Skeletal muscle cell (primary cell): ENCODE measurements at regions not wholly inside any gene's neighbourhood (a gene's known extent, or its start where the extent isn't known, plus 50 kb on each side); places are given as distances from the start of the nearest gene placed in this dataset.
A peak's percentile ranks its signal among the peaks of the same experiment; 100 is the strongest.
"Not testable (repeated sequence)": the region's sequence is repeated elsewhere in the genome, so short reads cannot be mapped to it uniquely, and the experiment has no call there.

Experiments
- DNase-seq: peaks from one replicate; pipeline ENCODE4 v3.0.0-alpha.2; 2010; ENCODE audit warnings: low read depth
- H3K4me3 ChIP-seq: 2 replicates; pipeline ENCODE4 v1.5.1; 2011; ENCODE audit warnings: low read depth, mild to moderate bottlenecking, control low read depth, low read length, moderate library complexity

GRCh38 chr10:11691319-11691755 lies 50.8 kb upstream of the ECHDC3 start:
- H3K4me3 ChIP-seq: no peak overlapping the region
- DNase-seq: no peak

DNA sequence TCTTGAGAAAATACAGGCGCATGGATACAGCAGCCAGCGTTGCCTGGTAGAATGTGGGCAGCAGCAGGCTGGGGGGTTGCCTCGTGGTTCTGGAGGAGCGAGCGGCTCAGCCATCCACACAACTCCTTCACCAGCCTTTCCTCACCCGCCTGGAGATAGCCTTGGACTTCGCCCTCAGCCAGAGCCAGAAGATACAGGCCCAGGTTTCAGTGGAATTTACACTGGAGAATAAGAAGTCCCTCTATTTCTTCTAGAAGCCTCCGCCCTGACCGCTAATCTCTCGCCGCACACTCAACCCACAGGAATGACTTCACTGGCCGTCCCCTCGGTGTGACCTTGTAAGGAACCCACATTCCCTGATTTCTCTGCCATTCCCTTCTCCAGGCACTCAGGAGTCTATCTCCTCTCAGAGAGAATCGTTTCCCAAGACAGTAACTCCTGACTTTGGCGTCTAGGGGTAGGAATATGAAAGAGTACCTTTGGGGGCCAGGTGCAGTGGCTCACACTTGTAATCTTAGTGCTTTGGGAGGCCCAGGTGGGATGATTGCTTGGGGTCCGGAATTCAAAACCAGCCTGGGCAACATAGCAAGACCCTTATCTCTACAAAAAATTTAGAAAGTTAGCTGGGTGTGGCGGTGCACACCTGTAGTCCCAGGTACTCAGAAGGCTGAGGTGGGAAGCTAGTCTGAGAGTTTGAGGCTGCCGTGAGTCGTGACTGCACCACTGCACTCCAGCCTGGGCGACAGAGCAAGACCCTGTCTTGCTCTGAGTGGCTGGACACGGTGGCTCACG lies 52.0 kb upstream of the ECHDC3 start:
- no peak overlapping the region for H3K4me3 ChIP-seq
- no peak for DNase-seq

DNA sequence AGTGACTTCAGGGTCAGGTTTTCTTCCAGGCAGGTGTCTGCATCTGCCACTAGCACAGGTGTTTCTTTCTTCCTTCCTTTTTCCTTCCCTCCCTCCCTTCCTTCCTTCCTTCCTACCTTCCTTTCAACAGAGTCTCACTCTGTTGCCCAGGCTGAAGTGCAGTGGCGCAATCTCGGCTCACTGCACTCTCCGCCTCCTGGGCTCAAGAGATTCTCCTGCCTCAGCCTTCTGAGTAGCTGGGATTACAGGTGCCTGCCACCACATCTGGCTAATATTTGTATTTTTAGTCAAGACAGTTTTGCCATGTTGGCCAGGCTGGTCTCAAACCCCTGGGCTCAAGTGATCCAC lies 53.8 kb upstream of the ECHDC3 start:
- DNase-seq, H3K4me3 ChIP-seq: not testable (repeated sequence)

DNA sequence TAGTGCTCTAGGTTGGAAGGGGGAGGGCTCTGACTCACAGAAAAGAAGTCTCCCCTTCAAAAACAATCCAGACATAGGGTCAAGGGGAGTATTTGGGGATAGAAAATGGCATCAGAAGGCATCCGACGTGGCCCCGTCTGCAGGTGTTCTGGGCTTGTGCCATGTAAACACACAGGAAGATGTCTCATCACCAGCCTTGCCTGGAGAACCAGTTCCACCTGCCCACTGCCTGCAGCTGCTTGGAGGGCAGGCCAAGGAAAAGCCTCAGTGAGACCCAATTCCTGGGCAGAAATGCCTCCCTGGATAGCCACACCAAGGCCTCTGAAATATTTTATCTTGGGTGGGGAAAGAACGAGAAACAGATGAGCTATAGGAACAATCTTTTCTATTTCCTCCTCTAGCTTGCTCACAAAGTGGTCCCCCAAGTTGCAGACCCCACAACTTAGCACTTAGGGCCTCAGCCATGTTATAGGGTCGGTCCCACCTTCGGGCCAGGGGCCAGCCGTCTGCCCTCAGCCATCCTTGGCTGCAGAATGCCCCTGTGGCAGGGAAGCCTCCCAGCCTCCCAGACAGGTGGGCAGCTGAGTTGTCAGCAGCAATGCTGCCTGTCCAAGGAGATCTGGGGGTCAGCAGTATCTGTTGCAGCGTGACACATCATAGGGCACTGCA lies 54.3 kb upstream of the ECHDC3 start:
- DNase-seq: no peak

DNA sequence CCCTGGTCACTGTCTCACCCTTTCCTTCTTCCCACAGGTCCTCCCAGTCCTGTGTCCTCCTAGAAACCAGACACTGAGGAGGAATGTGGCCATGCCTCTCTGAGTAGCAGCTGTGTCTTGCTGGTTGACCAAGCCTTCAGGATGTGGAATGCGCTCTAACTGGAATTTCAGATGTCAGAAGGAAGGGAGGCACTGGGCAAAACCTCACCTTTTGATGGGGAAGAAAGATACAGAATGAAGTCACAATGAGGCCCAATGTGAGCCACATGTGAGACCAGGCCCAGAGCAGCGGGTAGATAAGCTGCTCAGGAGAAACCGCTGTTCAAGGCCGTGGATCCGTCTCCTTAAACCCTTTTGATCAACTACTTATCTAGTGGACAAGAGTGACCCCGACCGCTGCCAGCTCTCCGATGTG lies 54.8 kb upstream of the ECHDC3 start:
- DNase-seq: no peak
- H3K4me3 ChIP-seq: no peak overlapping the region

More for the DNA sequence above, 54.3 kb upstream of the ECHDC3 start:
- no peak overlapping the region for H3K4me3 ChIP-seq

DNA sequence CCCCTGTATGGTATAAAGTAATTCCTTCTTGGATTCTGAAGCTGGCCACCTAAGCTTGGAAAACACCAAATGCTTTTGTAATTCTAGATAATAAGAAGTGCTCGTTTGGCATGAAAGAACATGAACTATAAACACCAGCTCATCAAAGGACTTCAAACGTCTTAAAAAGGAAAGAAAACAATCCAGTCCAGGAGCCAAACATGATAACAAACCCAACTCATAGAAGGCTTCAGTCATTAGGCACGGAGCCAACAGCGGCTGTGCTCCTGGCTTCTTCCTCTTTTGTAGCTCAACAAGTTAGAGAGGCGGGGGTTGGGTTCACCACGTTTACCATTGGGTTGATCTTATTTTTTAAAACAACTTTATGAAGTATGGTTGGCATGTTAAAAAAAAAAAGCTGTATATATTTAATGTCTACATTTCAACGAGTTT lies 56.4 kb upstream of the ECHDC3 start:
- no peak for DNase-seq
- no peak overlapping the region for H3K4me3 ChIP-seq

DNA sequence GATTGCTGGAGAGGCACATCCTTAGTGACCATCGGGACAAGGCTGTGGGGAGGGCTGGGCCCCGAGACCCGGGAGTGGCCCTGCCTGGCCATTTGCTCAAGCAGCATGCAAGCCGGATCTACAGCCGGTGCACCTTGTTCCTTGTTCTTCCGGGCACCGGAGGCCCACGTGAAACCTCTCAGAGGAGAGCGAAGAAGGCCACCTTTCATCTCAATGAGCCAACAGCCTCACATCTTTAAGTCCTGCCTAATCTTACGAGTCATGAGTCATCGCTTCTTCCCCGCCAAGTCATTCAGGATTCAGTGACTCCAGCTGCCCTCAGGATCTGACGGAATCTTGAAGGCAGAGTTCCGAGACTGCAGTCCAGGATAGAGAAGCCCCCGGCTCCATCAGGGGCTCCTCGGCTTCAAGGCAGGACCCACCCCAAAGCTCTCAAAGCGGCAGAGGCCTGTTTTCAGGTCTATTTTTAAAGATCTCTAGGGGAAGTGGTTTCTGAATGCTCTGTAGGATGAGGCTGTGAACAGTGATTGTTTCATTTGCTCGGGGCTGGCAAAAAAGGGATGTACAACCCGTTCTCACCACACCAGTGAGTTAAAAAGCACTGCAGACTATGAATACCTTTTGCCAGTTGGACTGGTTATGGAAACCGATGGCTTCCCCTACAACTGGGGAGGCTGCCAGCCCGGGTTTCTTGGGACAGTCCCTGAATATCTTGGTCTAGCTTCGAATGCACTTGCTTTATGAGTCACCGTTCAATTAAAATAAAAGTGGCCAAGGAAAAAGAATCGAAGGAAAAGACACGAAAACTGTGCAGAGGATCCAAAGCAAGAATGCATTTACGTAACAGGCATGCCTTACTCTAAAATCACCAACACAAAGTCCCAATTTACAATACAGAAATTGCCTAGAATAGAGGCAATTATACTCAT lies 57.2 kb upstream of the ECHDC3 start:
- H3K4me3 ChIP-seq: peak overlapping the region; percentile 35
- peak; percentile 53 for DNase-seq

DNA sequence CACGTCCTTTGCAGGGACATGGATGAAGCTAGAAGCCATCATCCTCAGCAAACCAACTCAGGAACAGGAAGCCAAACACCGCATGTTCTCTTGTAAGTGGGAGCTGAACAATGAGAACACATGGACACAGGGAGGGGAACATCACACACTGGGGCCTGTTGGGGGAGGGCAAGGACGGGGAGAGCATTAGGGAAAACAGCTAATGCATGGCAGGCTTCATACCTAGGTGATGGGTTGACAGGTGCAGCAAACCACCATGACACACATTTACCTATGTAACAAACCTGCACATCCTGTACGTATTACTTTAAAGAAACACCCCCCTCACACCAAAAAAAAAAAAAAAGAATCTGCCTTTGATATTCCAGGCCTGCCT lies 57.9 kb upstream of the ECHDC3 start:
- not testable (repeated sequence) for H3K4me3 ChIP-seq, DNase-seq

DNA sequence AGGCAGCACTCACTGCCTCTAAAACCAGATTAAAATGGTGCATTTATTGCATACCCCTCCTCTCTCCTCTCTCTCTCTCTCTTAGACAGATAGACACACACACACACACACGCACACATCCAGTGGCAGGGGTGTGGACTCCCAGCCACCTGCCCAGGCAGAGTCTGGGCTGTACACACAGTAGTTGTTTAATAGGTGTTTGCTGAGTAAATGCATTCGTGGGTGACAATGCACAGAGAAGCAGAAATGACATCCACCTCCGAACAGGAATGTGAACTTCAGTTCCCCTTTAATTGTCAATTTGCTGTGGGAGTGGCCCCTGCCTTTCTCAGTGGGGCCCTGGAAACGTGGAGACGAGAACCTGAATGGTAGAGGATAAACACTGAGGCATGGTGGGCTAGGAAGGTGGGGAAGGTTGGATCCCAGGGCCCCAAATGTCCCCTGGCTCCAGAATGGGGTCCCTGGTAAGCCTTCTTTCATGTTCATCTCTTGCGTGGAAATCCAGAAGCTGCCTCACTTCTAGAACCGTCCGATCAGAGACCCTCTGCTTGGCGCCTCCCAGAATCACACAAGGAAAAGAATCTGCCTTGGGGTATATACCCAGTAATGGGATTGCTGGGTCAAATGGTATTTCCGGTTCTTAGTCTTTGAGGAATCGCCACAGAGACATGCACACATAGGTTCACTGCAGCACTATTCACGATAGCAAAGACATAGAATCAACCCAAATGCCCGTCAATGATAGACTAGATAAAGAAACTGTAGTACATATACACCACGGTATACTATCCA lies 58.5 kb upstream of the ECHDC3 start:
- no peak for DNase-seq
- no peak overlapping the region for H3K4me3 ChIP-seq

DNA sequence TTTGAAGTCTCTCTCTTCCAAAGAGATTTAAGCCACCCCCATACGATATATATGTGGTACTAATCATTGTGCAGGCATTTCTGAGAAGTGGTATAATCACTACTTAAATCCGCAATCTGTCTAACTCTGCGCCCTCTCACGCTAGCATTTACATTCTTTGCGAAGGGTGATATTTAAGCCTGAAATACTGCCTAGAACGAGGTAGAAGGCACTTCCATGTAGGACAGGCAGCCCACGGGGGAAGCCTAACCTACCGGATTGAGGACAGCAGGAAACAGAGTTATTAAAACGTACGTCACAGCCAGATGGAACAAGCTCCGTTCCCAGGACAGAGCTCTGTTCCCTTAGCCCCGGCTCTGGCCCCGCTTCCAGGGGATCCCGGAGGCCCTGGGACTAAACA lies 59.3 kb upstream of the ECHDC3 start:
- no peak overlapping the region for H3K4me3 ChIP-seq
- DNase-seq: no peak

- no peak overlapping the region for H3K4me3 ChIP-seq
- DNase-seq: no peak
Measured at GRCh38 chr10:11682267-11682683, 59.9 kb upstream of the ECHDC3 start.

DNA sequence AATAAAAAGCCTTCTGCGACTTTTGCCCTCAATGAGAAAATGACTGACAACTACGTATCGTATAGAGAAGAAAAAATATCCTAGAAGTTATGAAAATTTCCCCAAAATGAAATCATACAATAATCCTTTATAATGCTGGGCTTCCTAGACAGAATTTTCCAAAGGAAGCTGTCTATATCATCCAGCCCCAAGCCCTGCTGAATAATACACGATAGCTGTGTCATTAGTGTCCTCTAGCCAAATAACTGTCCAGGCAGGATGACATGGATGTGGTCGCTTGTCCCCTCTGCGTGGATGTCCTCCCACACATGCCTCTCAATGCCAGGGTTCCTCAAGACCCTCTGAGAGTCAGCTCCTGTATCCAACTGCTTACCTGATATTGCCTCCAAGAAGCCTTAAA lies 61.7 kb upstream of the ECHDC3 start:
- H3K4me3 ChIP-seq: no peak overlapping the region
- no peak for DNase-seq

DNA sequence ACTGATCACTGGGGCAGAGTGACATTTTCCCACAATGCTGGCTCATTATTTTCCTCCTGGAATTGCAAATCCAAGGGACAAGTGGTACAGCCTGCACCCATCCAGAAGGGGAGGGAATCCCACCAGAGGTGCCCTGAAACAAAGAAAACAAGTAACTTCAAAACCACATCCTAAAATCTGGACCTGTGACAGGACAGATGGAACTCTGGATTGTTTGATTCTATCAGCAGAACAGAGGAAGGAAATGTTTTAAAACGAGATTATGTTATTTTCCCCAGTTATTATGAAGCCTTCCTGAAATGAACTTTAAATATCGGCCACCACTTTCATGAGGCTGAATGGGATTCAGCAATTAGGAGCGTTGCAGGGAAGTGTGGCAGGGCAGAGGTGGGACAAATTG lies 62.2 kb upstream of the ECHDC3 start:
- no peak for DNase-seq
- H3K4me3 ChIP-seq: no peak overlapping the region

DNA sequence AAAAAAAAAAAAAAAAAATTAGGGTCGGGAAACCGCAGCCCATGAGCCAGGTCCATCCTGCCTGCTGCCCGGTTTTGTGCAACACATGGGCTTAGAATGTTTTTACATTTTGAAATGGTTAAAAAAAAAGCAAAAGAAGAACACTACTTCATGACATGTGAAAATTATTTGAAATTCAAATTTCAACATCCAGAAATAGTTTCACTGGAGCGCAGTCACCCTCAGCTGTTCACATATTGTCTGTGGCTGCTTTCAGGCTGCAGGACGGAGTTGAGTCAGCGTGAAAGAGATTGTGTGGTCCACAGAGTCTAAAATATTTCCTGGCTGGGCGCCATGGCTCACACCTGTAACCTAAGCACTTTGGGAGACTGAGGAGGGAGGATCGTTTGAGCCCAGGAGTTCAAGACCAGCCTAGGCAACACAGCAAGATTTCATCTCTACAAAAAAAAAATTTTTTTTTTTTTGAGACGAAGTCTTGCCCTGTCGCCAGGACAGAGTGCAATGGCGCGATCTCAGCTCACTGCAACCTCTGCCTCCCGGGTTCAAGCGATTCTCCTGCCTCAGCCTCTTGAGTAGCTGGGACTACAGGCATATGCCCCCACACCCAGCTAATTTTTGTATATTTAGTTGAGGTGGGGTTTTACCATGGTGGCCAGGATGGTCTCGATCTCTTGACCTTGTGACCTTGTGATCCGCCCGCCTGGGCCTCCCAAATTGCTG lies 63.9 kb upstream of the ECHDC3 start:
- DNase-seq: no peak
- no peak overlapping the region for H3K4me3 ChIP-seq

DNA sequence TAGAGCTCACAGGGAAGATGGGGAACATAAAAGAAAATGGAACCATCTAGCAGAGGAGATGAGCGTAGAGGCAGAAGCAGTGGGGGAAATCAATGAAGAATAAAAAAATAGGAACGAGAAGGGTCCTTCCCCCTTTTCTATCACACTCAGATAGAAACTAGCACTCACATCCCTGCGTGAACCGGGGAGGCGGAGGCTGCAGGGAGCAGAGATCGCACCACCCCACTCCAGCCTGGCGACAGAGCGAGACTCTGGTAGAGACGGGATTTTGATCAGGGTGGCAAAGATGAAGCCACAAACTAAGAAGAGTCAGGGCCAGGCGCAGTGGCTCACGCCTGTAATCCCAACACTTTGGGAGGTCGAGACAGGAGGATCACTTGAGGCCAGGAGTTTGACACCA lies 64.7 kb upstream of the ECHDC3 start:
- H3K4me3 ChIP-seq: no peak overlapping the region
- no peak for DNase-seq

- no peak overlapping the region for H3K4me3 ChIP-seq
- DNase-seq: no peak
Measured at GRCh38 chr10:11673346-11674280, 62.2 kb upstream of the USP6NL start.

DNA sequence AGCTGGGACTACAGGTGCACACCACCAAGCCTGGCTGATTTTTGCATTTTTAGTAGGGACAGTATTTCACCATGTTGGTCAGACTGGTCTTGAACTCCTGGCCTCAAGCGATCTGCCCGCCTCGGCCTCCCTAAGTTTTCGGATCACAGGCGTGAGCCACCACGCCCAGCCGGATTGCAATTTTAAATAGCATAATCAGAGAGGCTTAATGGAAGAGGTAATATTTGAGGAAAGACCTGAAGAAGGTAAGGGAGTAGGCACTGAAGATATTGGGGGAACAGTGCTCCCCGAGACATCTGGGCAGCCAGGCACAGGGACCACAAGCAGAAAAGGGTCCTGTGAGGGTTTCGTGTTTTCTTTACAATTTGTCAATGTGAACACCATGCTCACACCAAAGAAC lies 61.4 kb upstream of the USP6NL start:
- H3K4me3 ChIP-seq: no peak overlapping the region
- DNase-seq: no peak

DNA sequence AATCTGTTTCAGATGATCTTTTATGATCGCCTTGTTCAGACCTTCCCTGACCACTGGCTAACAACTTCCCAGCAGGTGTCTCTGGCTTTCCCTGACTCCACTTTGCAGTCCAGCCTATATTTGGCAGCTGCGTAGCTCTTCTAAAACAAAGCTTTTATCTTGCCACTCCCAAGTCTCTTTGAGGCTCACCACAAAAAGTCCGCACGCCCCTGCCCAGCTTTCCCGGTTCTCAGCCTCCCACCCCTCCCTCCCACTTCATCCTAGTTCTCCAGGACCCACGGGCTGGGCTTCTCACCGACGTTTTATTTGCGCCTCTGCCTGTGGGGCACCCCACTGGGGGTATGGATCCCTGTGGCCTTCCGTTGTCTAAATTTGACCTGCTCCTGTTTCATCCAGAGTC lies 58.9 kb upstream of the USP6NL start:
- H3K4me3 ChIP-seq: no peak overlapping the region

More for the DNA sequence above, 58.9 kb upstream of the USP6NL start:
- DNase-seq: no peak
